ENCODE measurements at regions not wholly inside any gene's neighbourhood (a gene's known extent, or its start where the extent isn't known, plus 50 kb on each side); places are given as distances from the start of the nearest gene placed in this dataset.
A peak's percentile ranks its signal among the peaks of the same experiment; 100 is the strongest.

DNA sequence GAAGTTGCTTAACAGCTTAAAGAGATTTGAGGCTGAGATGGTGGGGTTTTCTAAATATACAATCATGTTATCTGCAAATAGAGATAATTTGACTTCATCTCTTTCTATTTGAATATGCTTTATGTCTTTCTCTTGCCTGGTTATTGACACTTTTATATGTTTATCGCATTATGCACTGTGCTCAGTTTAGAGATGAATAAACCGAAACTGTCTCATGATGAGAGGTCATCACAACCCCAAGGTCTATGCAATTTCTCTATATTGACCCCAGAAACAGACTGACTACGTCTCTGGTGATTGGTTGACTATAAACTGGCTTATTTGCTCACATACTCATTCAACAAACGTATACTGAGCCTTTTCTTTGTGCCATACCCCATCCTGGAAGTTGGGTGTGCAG, 117.9 kb upstream of the NRIP1 start:
- no peak for TF ChIP-seq SMC3 (IDR thresholded peaks at IDR 0.05; ENCODE audit: borderline replicate concordance, low read length)
- peak; percentile 40; the same call in 1 of the 2 replicates for TF ChIP-seq NFIC (IDR thresholded peaks at IDR 0.05; ENCODE audit: low read depth, low read length)
- no peak for TF ChIP-seq SREBF1 (IDR thresholded peaks at IDR 0.05; ENCODE audit: low read length)
- no peak for TF ChIP-seq EP300 (IDR thresholded peaks at IDR 0.05; ENCODE audit: borderline replicate concordance in 1 of 2, control insufficient read depth in 1 of 2, low read depth in 2 of 2, low read length in 2 of 2)
- 0 out of 2 replicates have a peak, but pooled peaks have one; percentile 26 for TF ChIP-seq MEF2A (IDR thresholded peaks at IDR 0.05; ENCODE audit: insufficient read depth, low read depth, low read length)
- no peak for TF ChIP-seq RFX5 (IDR thresholded peaks at IDR 0.05; ENCODE audit: low read depth, low read length)
- TF ChIP-seq, protein P1, sequence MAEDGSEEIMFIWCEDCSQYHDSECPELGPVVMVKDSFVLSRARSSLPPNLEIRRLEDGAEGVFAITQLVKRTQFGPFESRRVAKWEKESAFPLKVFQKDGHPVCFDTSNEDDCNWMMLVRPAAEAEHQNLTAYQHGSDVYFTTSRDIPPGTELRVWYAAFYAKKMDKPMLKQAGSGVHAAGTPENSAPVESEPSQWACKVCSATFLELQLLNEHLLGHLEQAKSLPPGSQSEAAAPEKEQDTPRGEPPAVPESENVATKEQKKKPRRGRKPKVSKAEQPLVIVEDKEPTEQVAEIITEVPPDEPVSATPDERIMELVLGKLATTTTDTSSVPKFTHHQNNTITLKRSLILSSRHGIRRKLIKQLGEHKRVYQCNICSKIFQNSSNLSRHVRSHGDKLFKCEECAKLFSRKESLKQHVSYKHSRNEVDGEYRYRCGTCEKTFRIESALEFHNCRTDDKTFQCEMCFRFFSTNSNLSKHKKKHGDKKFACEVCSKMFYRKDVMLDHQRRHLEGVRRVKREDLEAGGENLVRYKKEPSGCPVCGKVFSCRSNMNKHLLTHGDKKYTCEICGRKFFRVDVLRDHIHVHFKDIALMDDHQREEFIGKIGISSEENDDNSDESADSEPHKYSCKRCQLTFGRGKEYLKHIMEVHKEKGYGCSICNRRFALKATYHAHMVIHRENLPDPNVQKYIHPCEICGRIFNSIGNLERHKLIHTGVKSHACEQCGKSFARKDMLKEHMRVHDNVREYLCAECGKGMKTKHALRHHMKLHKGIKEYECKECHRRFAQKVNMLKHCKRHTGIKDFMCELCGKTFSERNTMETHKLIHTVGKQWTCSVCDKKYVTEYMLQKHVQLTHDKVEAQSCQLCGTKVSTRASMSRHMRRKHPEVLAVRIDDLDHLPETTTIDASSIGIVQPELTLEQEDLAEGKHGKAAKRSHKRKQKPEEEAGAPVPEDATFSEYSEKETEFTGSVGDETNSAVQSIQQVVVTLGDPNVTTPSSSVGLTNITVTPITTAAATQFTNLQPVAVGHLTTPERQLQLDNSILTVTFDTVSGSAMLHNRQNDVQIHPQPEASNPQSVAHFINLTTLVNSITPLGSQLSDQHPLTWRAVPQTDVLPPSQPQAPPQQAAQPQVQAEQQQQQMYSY (CRISPR knock-in tag; IDR thresholded peaks at IDR 0.05) = no peak
- no peak for TF ChIP-seq YBX1 (IDR thresholded peaks at IDR 0.05)
- TF ChIP-seq, protein P2, sequence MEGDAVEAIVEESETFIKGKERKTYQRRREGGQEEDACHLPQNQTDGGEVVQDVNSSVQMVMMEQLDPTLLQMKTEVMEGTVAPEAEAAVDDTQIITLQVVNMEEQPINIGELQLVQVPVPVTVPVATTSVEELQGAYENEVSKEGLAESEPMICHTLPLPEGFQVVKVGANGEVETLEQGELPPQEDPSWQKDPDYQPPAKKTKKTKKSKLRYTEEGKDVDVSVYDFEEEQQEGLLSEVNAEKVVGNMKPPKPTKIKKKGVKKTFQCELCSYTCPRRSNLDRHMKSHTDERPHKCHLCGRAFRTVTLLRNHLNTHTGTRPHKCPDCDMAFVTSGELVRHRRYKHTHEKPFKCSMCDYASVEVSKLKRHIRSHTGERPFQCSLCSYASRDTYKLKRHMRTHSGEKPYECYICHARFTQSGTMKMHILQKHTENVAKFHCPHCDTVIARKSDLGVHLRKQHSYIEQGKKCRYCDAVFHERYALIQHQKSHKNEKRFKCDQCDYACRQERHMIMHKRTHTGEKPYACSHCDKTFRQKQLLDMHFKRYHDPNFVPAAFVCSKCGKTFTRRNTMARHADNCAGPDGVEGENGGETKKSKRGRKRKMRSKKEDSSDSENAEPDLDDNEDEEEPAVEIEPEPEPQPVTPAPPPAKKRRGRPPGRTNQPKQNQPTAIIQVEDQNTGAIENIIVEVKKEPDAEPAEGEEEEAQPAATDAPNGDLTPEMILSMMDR (IDR thresholded peaks at IDR 0.05 in 2 of 3, conservative IDR thresholded peaks at IDR 0.05 in 1 of 3; ENCODE audit: control insufficient read depth in 2 of 3, extremely low read depth in 1 of 3, insufficient read depth in 1 of 3, low read depth in 3 of 3, low read length in 3 of 3) = no peak
- no peak for TF ChIP-seq POLR2A (IDR thresholded peaks at IDR 0.05; ENCODE audit: low read depth, low read length)
- no peak for TF ChIP-seq EZH2 (IDR thresholded peaks at IDR 0.05; ENCODE audit: borderline replicate concordance, control insufficient read depth, low read depth, low read length)
- TF ChIP-seq JUNB (IDR thresholded peaks at IDR 0.05) = peak; percentile 71
